DND-41 (cell line): ENCODE measurements at regions not wholly inside any gene's neighbourhood (a gene's known extent, or its start where the extent isn't known, plus 50 kb on each side); places are given as distances from the start of the nearest gene placed in this dataset.

Experiments used
- ATAC-seq: fragments of 200-7000 bp; cut with Tn5 transposase; 3 replicates; pipeline ENCODE4 v1.9.1; 2021; ENCODE audit warnings: low read depth; ENCODE audit not compliant: insufficient read depth
- DNase-seq: peaks from one replicate; pipeline ENCODE4 v3.0.0-alpha.2; 2020
- H2AFZ ChIP-seq: 2 replicates; pipeline ENCODE4 v1.6.0; 2012; ENCODE audit warnings: low read depth, low read length
- H3K27ac ChIP-seq: 2 replicates; pipeline ENCODE4 v1.5.1; 2012; ENCODE audit warnings: low read length, inconsistent platforms
- H3K27me3 ChIP-seq: fragments of 200-600 bp; sonication (generic); 2 replicates; pipeline ENCODE4 v1.6.0; 2012; ENCODE audit warnings: low read length, mild to moderate bottlenecking, inconsistent platforms; ENCODE audit not compliant: insufficient read depth, poor library complexity
- H3K36me3 ChIP-seq: 2 replicates; pipeline ENCODE4 v1.5.1; 2012; ENCODE audit warnings: low read length, inconsistent platforms; ENCODE audit not compliant: insufficient read depth
- H3K4me1 ChIP-seq: 2 replicates; pipeline ENCODE4 v1.5.1; 2012; ENCODE audit warnings: mild to moderate bottlenecking, low read length; ENCODE audit not compliant: insufficient read depth
- H3K4me2 ChIP-seq: 2 replicates; pipeline ENCODE4 v1.6.0; 2012; ENCODE audit warnings: mild to moderate bottlenecking, moderate library complexity, low read length, inconsistent platforms; ENCODE audit not compliant: insufficient read depth
- H3K4me3 ChIP-seq, 2 experiments: fragments of 200-600 bp in 1 of 2; shearing (Covaris generic) in 1 of 2; 2 replicates each; pipeline ENCODE4 v1.5.1; 2012 to 2016; ENCODE audit warnings: inconsistent platforms in 2 of 2, low read length in 2 of 2, mild to moderate bottlenecking in 2 of 2, low read depth in 1 of 2, moderate library complexity in 1 of 2
- H3K79me2 ChIP-seq: 2 replicates; pipeline ENCODE4 v1.6.0; 2012; ENCODE audit warnings: low read length, inconsistent platforms; ENCODE audit not compliant: insufficient read depth
- H3K9ac ChIP-seq: 2 replicates; pipeline ENCODE4 v1.6.0; 2012; ENCODE audit warnings: low read depth, mild to moderate bottlenecking, inconsistent platforms, low read length, moderate library complexity
- H3K9me3 ChIP-seq: 2 replicates; pipeline ENCODE4 v1.5.1; 2012; ENCODE audit warnings: low read length, moderate library complexity, mild to moderate bottlenecking, inconsistent platforms; ENCODE audit not compliant: insufficient read depth, severe bottlenecking
- H4K20me1 ChIP-seq: 2 replicates; pipeline ENCODE4 v1.6.0; 2012; ENCODE audit warnings: low read length; ENCODE audit not compliant: insufficient read depth
- EZH2 ChIP-seq: IDR thresholded peaks from 3 replicates; pipeline ENCODE4 v1.6.1; 2012; ENCODE audit warnings: borderline replicate concordance, low read depth, mild to moderate bottlenecking, moderate library complexity, low read length, inconsistent platforms; ENCODE audit not compliant: severe bottlenecking
- TF ChIP-seq, protein P1 (sequence below): IDR thresholded peaks from 2 replicates; pipeline ENCODE4 v1.5.1; 2012; ENCODE audit warnings: borderline replicate concordance, low read length, moderate library complexity, mild to moderate bottlenecking; ENCODE audit not compliant: poor library complexity, severe bottlenecking; ENCODE audit errors: extremely low read depth

DNA sequence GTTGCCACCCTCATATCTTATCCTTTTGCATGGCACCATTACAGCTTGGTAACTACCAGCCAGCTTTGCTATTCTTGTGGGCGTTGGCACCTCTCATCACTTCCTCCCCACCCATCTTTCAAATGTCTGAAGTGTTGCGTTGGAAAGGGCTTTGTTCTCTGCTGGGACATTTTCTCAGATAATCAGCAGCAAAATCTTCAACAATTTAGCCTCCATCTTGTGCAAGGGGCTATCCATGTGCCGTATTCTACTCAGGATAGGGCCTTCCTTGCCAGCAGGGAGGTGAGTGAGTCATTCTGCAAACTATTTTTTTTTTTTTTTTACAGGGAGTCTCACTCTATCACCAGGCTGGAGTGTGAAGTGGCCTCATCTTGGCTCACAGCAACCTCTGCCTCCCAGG, 62.1 kb upstream of the NUDT12 start:
- no peaks in the 10 kb centered on the region for H3K4me1 ChIP-seq
- no peaks in the 10 kb centered on the region for H3K27me3 ChIP-seq
- H3K36me3 ChIP-seq = no peaks in the 10 kb centered on the region
- H3K9ac ChIP-seq = no peak overlapping the region
- no peak overlapping the region for H2AFZ ChIP-seq
- H3K9me3 ChIP-seq = no peaks in the 10 kb centered on the region
- H3K27ac ChIP-seq = no peak overlapping the region
- H4K20me1 ChIP-seq = no peaks in the 10 kb centered on the region
- no peak for TF ChIP-seq EZH2
- TF ChIP-seq, protein P1, sequence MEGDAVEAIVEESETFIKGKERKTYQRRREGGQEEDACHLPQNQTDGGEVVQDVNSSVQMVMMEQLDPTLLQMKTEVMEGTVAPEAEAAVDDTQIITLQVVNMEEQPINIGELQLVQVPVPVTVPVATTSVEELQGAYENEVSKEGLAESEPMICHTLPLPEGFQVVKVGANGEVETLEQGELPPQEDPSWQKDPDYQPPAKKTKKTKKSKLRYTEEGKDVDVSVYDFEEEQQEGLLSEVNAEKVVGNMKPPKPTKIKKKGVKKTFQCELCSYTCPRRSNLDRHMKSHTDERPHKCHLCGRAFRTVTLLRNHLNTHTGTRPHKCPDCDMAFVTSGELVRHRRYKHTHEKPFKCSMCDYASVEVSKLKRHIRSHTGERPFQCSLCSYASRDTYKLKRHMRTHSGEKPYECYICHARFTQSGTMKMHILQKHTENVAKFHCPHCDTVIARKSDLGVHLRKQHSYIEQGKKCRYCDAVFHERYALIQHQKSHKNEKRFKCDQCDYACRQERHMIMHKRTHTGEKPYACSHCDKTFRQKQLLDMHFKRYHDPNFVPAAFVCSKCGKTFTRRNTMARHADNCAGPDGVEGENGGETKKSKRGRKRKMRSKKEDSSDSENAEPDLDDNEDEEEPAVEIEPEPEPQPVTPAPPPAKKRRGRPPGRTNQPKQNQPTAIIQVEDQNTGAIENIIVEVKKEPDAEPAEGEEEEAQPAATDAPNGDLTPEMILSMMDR = no peak
- DNase-seq (no peak), ATAC-seq (no peak)
- H3K4me3 ChIP-seq = no peak overlapping the region
- no peak overlapping the region for H3K4me2 ChIP-seq
- no peaks in the 10 kb centered on the region for H3K79me2 ChIP-seq

DNA sequence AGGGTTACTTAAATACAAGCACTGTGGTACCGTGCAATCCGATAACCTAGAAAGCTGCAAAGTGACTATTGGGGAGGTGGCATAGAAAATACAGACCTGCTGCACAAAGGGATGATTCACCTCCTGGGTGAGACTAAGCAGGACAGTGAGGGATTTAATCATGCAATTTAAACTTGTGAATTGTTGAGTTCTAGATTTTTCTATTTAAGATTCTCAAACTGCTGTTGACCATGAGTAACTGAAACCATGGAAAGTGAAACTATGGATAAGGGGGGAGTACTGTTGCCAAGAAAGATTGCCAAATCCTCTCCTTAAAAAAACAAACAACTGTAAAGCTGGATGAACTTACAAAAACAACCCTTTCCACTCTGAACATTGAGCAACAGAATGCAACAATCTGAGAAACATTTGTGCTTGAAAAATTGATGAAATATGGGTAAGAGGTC, 61.5 kb upstream of the NUDT12 start:
- DNase-seq = no peak
- Histone ChIP-seq H3K27ac (no peak overlapping the region), H3K27me3 (no peaks in the 10 kb centered on the region), H3K4me2 (no peak overlapping the region), H2AFZ (no peak overlapping the region), H3K4me3 (no peak overlapping the region), H3K36me3 (no peaks in the 10 kb centered on the region), H3K9ac (no peak overlapping the region), H4K20me1 (no peaks in the 10 kb centered on the region), H3K4me1 (no peaks in the 10 kb centered on the region), H3K79me2 (no peaks in the 10 kb centered on the region), H3K9me3 (no peaks in the 10 kb centered on the region)
- no peak for ATAC-seq
- TF ChIP-seq, protein P1 = no peak
- TF ChIP-seq EZH2 = no peak

- Histone ChIP-seq H3K4me2 (no peak overlapping the region), H3K9ac (no peak overlapping the region), H3K27ac (no peak overlapping the region), H3K27me3 (no peaks in the 10 kb centered on the region), H3K36me3 (no peaks in the 10 kb centered on the region), H3K9me3 (no peaks in the 10 kb centered on the region), H3K4me1 (no peaks in the 10 kb centered on the region), H3K79me2 (no peaks in the 10 kb centered on the region), H2AFZ (no peak overlapping the region), H4K20me1 (no peaks in the 10 kb centered on the region), H3K4me3 (no peak overlapping the region)
- no peak for ATAC-seq
- TF ChIP-seq, protein P1 = no peak
- TF ChIP-seq EZH2 = no peak
- DNase-seq = no peak
Observed at GRCh38 chr5:103623425-103623824, 60.8 kb upstream of the NUDT12 start.

DNA sequence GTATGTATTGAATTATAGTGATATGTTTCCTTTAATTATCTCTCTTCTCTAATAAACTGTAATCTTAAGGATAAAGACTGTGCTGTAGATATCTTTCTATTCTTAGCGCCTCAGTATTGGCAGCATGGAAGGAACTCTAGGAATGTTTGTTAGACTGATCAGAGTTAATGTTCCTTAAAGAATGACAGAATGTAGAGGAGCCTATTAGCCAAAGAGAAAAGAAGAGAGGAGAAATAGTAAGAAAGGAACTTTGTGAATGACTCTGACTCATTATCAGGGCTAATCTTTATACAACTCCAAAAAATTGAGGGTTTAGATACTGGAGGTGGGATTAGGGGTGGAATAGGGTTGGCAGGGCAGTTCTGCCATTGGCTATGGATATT, 59.0 kb upstream of the NUDT12 start:
- TF ChIP-seq EZH2 = no peak
- TF ChIP-seq, protein P1 = no peak
- Histone ChIP-seq H3K27ac (no peak overlapping the region), H3K9ac (no peak overlapping the region), H3K4me1 (no peaks in the 10 kb centered on the region), H3K4me3 (no peak overlapping the region), H3K36me3 (no peaks in the 10 kb centered on the region), H3K27me3 (no peaks in the 10 kb centered on the region), H2AFZ (no peak overlapping the region), H3K9me3 (no peaks in the 10 kb centered on the region), H3K4me2 (no peak overlapping the region), H4K20me1 (no peaks in the 10 kb centered on the region), H3K79me2 (no peaks in the 10 kb centered on the region)
- DNase-seq = no peak
- no peak for ATAC-seq
